Right atrium auricular region (tissue), 2 donors: ENCODE measurements at regions not wholly inside any gene's neighbourhood (a gene's known extent, or its start where the extent isn't known, plus 50 kb on each side); places are given as distances from the start of the nearest gene placed in this dataset.

Source experiments
- DNase-seq: peaks from one replicate; pipeline ENCODE4 v3.0.0-alpha.2; 2019; ENCODE audit warnings: low spot score
- H3K27ac ChIP-seq, 2 donors: fragments of 200-600 bp; sonication (generic); 1 replicate in 1 of 2; 2 replicates in 1 of 2; pipeline ENCODE4 v1.5.1; 2016 to 2019
- H3K27me3 ChIP-seq, 2 donors: fragments of 200-600 bp; sonication (generic); one replicate each; pipeline versions ENCODE4 v1.5.1 to v1.6.0; 2017 to 2019
- H3K36me3 ChIP-seq: fragments of 200-600 bp; sonication (generic); one replicate; pipeline ENCODE4 v1.5.1; 2016
- H3K4me1 ChIP-seq, 2 donors: fragments of 200-600 bp; sonication (generic); one replicate each; pipeline versions ENCODE4 v1.5.1 to v1.6.0; 2017 to 2019
- H3K4me3 ChIP-seq, 2 donors: fragments of 200-600 bp; sonication (generic); 1 replicate in 1 of 2; 2 replicates in 1 of 2; pipeline ENCODE4 v1.5.1; 2017 to 2019; ENCODE audit warnings: mild to moderate bottlenecking in 1 of 2, moderate library complexity in 1 of 2
- H3K9me3 ChIP-seq, 2 donors: fragments of 200-600 bp; sonication (generic); one replicate each; pipeline ENCODE4 v1.5.1; 2019
- CTCF ChIP-seq, 2 donors: fragments of 200-600 bp; sonication (generic); IDR thresholded peaks; one replicate each; pipeline ENCODE4 v1.5.1; 2019; ENCODE audit warnings: antibody characterized with exemption in 2 of 2

GRCh38 chr15:94653071-94653470 is 421.7 kb downstream of the MCTP2 start:
- H3K27ac ChIP-seq: no peak overlapping the region
- no peak overlapping the region for H3K4me3 ChIP-seq
- H3K9me3 ChIP-seq: no peaks in the 10 kb centered on the region
- no peak for TF ChIP-seq CTCF (IDR thresholded peaks at IDR 0.05)
- H3K27me3 ChIP-seq: no peaks in the 10 kb centered on the region
- no peaks in the 10 kb centered on the region for H3K36me3 ChIP-seq
- H3K4me1 ChIP-seq: no peaks in the 10 kb centered on the region
- DNase-seq: no peak

DNA sequence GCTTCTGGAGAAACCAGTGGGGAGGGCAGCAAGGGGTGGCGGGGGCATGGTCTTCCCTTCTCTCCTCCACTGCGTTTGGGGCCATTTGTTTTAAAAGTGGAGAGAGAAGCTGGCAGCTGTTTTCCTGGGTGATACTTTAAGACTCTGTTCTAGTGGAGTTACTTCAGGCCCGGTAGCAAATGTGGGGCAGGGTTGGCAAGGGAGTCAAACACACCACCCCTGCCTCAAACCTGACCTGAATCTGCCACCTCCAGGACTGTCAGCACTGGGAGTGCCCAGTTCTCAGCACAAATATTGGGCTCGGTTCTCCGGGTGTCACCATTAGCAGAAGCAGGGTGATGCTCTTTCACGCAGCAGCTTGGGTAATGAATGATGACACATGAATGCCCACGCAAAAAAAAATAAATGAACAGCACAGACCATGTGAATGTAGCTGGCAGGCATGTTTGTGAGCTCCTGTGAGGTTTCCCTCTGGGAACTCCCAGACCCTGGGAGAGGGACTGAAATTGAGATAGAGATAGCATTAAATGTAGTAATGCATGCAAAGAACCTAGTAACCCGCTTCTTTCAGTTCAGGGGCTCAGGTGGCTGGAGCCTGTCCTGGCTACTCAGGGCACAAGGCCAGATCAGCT is 424.0 kb downstream of the MCTP2 start:
- no peak for DNase-seq
- no peaks in the 10 kb centered on the region for H3K4me1 ChIP-seq
- H3K36me3 ChIP-seq: no peaks in the 10 kb centered on the region
- H3K4me3 ChIP-seq: no peak overlapping the region
- no peaks in the 10 kb centered on the region for H3K9me3 ChIP-seq
- H3K27ac ChIP-seq: no peak overlapping the region
- no peak for TF ChIP-seq CTCF (IDR thresholded peaks at IDR 0.05)
- H3K27me3 ChIP-seq: no peaks in the 10 kb centered on the region

- no peak overlapping the region for H3K27ac ChIP-seq
- H3K4me3 ChIP-seq: no peak overlapping the region
- H3K36me3 ChIP-seq: no peaks in the 10 kb centered on the region
- H3K4me1 ChIP-seq: peaks cover 0 to 3% of the 10 kb centered on the region in 2 donors
- TF ChIP-seq CTCF (IDR thresholded peaks at IDR 0.05): no peak
- no peaks in the 10 kb centered on the region for H3K27me3 ChIP-seq
- H3K9me3 ChIP-seq: no peaks in the 10 kb centered on the region
- DNase-seq: no peak
These were observed 434.5 kb downstream of the MCTP2 start for GRCh38 chr15:94665676-94666441.

DNA sequence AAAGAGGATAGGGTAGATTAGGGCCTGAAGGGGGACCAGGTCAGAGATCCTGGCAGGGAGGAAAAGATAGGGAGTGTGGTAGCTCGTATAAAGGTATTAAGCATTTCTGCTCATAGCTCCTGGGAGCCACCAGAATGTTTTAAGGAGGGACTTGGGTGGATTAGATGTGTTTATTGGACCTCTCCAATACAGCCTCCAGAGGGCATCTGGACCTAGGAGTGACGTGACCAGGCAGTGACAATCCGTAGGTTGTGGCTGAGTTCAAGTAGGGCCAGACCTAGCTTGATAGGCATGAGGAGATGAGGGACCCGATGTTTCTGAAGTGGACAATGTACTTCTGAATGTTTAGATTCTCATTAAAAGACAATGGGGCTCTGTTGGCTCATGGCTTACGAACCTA is 435.2 kb downstream of the MCTP2 start:
- Histone ChIP-seq H3K4me3 (no peak overlapping the region), H3K9me3 (no peaks in the 10 kb centered on the region), H3K27ac (no peak overlapping the region), H3K27me3 (no peaks in the 10 kb centered on the region), H3K36me3 (no peaks in the 10 kb centered on the region), H3K4me1 (peaks cover 0 to 5% of the 10 kb centered on the region in 2 donors)
- TF ChIP-seq CTCF (IDR thresholded peaks at IDR 0.05): no peak
- no peak for DNase-seq

DNA sequence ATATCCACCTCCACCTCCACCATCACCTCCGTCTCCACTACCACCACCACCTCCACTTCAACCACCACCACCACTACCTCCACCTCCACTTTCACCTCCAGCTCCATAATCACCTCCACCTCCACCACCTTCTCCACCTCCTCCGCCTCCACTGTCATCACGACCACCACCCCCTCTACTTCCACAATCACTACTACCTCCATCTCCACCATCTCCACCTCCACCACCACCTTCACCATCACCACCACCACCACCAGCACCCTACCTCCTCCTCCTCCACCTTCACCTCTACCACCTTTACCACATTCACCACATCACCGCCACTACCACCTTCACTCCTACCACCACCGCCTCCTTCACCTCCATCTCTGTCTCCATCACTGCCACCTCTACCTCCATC is 435.7 kb downstream of the MCTP2 start:
- DNase-seq: no peak
- no peak for TF ChIP-seq CTCF (IDR thresholded peaks at IDR 0.05)
- H3K4me3 ChIP-seq: no peak overlapping the region
- H3K27ac ChIP-seq: no peak overlapping the region
- H3K36me3 ChIP-seq: no peaks in the 10 kb centered on the region
- H3K9me3 ChIP-seq: no peaks in the 10 kb centered on the region
- peaks cover 0 to 11% of the 10 kb centered on the region in 2 donors for H3K4me1 ChIP-seq
- no peaks in the 10 kb centered on the region for H3K27me3 ChIP-seq
